Panc1 (cell line): ENCODE measurements at regions not wholly inside any gene's neighbourhood (a gene's known extent, or its start where the extent isn't known, plus 50 kb on each side); places are given as distances from the start of the nearest gene placed in this dataset.

Experiments
- CTCF ChIP-seq: fragments of 450-650 bp; IDR thresholded peaks from 2 replicates; pipeline ENCODE4 v1.5.1; 2017; ENCODE audit warnings: mild to moderate bottlenecking
- SIN3A ChIP-seq: IDR thresholded peaks from 2 replicates; pipeline ENCODE4 v1.6.1; 2012; ENCODE audit warnings: low read depth, mild to moderate bottlenecking, low read length, moderate library complexity, borderline replicate concordance; ENCODE audit not compliant: insufficient read depth

DNA sequence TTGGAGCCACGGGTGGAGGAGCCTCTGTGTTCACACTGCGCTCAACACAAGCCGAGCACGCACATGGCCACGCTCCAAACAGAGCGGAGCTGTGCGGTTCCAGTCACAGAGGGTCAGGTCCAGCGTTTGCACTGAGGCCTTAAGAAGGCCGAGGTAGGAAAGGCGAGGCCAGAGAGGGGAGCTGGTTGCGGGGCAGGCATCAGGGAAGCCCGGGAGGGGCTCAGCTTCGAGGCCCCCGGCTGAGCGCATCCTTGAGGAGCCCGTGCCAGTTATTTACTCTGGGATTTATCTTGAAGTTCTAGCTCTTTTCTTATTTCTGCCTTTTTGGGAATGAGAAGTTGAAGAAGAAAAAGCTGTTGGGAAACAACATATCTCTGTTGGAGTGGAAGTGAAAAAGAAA, 140.8 kb downstream of the IRX1 start:
- TF ChIP-seq CTCF (no peak), SIN3A (no peak)
